Naive thymus-derived CD4-positive, alpha-beta T cell (primary cell): ENCODE measurements at regions not wholly inside any gene's neighbourhood (a gene's known extent, or its start where the extent isn't known, plus 50 kb on each side); places are given as distances from the start of the nearest gene placed in this dataset.

Experiments
- ATAC-seq: fragments of 150-1000 bp; cut with Tn5 transposase; 2 replicates; pipeline ENCODE4 v1.10.0; 2021; ENCODE audit warnings: mild to moderate bottlenecking, moderate library complexity
- CTCF ChIA-PET: fragments of 350-600 bp; sonication (Branson Sonifier 250); formaldehyde crosslinking; loops from one replicate; lab custom pipeline; 2021; ENCODE audit warnings: antibody characterized with exemption; lab: Charles Lee
- POLR2A ChIA-PET: fragments of 350-600 bp; sonication (Branson Sonifier 250); formaldehyde crosslinking; loops from one replicate; lab custom pipeline; 2021; ENCODE audit warnings: antibody characterized with exemption, inconsistent platforms; lab: Charles Lee
- DNase-seq, 9 donors: peaks; one replicate each; pipeline versions ENCODE4 v3.0.0 to v3.0.0-alpha.2; 2020 to 2022; ENCODE audit warnings: mixed read lengths in 1 of 9
- H3K27ac ChIP-seq: one replicate; pipeline ENCODE4 v1.7.0; 2013; ENCODE audit warnings: mild to moderate bottlenecking, low read depth, low read length, moderate library complexity
- H3K27me3 ChIP-seq, 2 donors: one replicate each; pipeline ENCODE4 v1.7.0; 2013; ENCODE audit warnings: low read length in 2 of 2, mild to moderate bottlenecking in 2 of 2, moderate library complexity in 2 of 2; ENCODE audit not compliant: control insufficient read depth in 2 of 2, insufficient read depth in 2 of 2
- H3K36me3 ChIP-seq, 3 experiments: 1 replicate in 2 of 3; 2 replicates in 1 of 3; pipeline ENCODE4 v1.7.0; 2013; ENCODE audit warnings: low read length in 3 of 3, mild to moderate bottlenecking in 3 of 3, moderate library complexity in 1 of 3; ENCODE audit not compliant: insufficient read depth in 3 of 3, control insufficient read depth in 2 of 3
- H3K4me1 ChIP-seq, 2 donors: one replicate each; pipeline ENCODE4 v1.7.0; 2013; ENCODE audit warnings: low read length in 2 of 2, mild to moderate bottlenecking in 2 of 2, moderate library complexity in 1 of 2; ENCODE audit not compliant: control insufficient read depth in 2 of 2, insufficient read depth in 2 of 2
- H3K4me3 ChIP-seq: 2 replicates; pipeline ENCODE4 v1.7.0; 2013; ENCODE audit warnings: mild to moderate bottlenecking, low read length
- H3K9me3 ChIP-seq, 3 experiments: 1 replicate in 2 of 3; 2 replicates in 1 of 3; pipeline ENCODE4 v1.7.0; 2013; ENCODE audit warnings: low read length in 3 of 3; ENCODE audit not compliant: control insufficient read depth in 2 of 3
- H3K27ac Mint-ChIP-seq, 9 donors: one replicate each; pipeline ENCODE4 v1.8.0; 2020 to 2022; ENCODE audit warnings: mixed read lengths in 9 of 9, mild to moderate bottlenecking in 8 of 9, moderate library complexity in 5 of 9, inconsistent platforms in 2 of 9
- H3K27me3 Mint-ChIP-seq, 5 donors: one replicate each; pipeline ENCODE4 v1.8.0; 2021 to 2022; ENCODE audit warnings: mixed read lengths in 5 of 5, mild to moderate bottlenecking in 1 of 5
- H3K36me3 Mint-ChIP-seq, 5 donors: one replicate each; pipeline ENCODE4 v1.8.0; 2020 to 2022; ENCODE audit warnings: mixed read lengths in 5 of 5, mild to moderate bottlenecking in 3 of 5, inconsistent platforms in 1 of 5
- H3K4me1 Mint-ChIP-seq, 7 donors: one replicate each; pipeline ENCODE4 v1.8.0; 2020 to 2022; ENCODE audit warnings: mixed read lengths in 7 of 7, mild to moderate bottlenecking in 3 of 7, inconsistent platforms in 1 of 7
- H3K4me3 Mint-ChIP-seq, 10 donors: one replicate each; pipeline ENCODE4 v1.8.0; 2020 to 2022; ENCODE audit warnings: mild to moderate bottlenecking in 10 of 10, mixed read lengths in 10 of 10, moderate library complexity in 6 of 10, inconsistent platforms in 2 of 10
- H3K9me3 Mint-ChIP-seq, 11 donors: one replicate each; pipeline ENCODE4 v1.8.0; 2020 to 2022; ENCODE audit warnings: mixed read lengths in 11 of 11, mild to moderate bottlenecking in 4 of 11, inconsistent platforms in 1 of 11, moderate library complexity in 1 of 11
- intact Hi-C, 2 donors: fragments of 100-400 bp; cut with micrococcal nuclease; formaldehyde crosslinking; loops; one replicate each; pipeline ENCODE4 v1.15.1; 2023

DNA sequence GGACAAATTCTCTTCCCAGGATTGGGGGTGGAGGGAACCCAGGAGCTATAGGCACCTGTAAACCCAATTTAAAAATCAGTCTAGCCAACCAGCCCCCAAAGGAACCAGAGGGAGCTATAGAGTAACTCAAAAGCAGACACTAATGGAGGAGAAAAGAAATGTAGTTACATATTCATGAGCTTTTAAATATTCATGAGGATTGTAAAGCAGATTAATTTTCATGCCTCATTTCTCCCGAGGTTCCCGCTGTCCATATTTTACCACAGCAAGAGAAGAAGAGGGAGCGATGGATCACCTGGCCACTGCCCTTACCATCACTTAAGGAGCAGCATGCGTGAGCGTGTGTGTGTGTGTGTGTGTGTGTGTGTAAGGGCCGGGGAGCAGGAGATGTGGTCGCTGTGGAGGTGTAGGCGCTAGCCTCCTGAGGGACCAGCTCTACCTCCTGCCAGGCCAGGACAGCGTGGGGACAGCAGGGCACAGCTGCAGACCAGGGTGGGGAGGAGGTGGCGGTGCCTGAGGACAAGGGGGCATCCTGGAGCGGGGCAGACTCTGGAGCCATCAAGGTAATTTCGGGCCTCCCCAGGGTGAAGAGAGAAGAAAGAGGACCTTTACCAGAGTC, 100.7 kb upstream of the THY1 start:
- no peaks in the 10 kb centered on the region for H3K4me1 ChIP-seq
- no peaks in the 10 kb centered on the region for H3K36me3 ChIP-seq
- Mint-ChIP-seq H3K27me3 (peaks cover 0 to 12% (median 8%) of the 10 kb centered on the region in 5 donors), H3K4me1 (peaks cover 0 to 7% (median 0%) of the 10 kb centered on the region in 7 donors), H3K27ac (no peak overlapping the region), H3K9me3 (peaks cover 0 to 4% (median 0%) of the 10 kb centered on the region in 11 donors), H3K36me3 (no peaks in the 10 kb centered on the region), H3K4me3 (no peak overlapping the region)
- ChIA-PET CTCF (no interaction called here), POLR2A (no interaction called here)
- H3K4me3 ChIP-seq = no peak overlapping the region
- H3K27ac ChIP-seq = no peak overlapping the region
- ATAC-seq = no peak
- H3K27me3 ChIP-seq = no peaks in the 10 kb centered on the region
- intact Hi-C loops = no loop called here
- DNase-seq = no peak
- no peaks in the 10 kb centered on the region for H3K9me3 ChIP-seq

DNA sequence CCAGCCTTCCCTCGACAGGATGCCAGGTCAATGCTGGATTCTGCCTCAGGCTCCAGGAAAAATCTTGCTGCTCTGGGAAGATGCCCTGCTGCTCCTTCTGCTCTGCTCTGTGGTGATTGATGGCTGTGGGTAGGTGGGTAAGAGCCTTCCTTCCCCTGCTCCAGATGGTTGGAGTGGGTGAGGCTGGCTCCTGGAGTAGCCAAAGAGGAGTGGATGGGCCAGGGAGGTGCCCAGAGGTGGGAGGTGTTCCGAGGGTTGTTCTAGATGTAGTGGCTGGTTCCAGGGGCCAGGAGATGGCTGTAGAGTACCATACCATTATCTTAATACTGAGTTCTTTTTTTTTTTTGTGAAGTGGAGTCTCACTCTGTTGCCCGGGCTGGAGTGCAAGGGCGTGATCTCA, 99.6 kb upstream of the THY1 start:
- no peak for DNase-seq
- Histone ChIP-seq H3K27me3 (no peaks in the 10 kb centered on the region), H3K4me1 (no peaks in the 10 kb centered on the region), H3K9me3 (no peaks in the 10 kb centered on the region), H3K36me3 (no peaks in the 10 kb centered on the region), H3K27ac (no peak overlapping the region), H3K4me3 (no peak overlapping the region)
- CTCF ChIA-PET = no interaction called here
- Mint-ChIP-seq H3K36me3 (no peaks in the 10 kb centered on the region), H3K9me3 (peaks cover 0 to 4% (median 0%) of the 10 kb centered on the region in 11 donors), H3K27ac (no peak overlapping the region), H3K4me3 (no peak overlapping the region), H3K4me1 (peaks cover 0 to 6% (median 0%) of the 10 kb centered on the region in 7 donors), H3K27me3 (peaks cover 0 to 17% (median 8%) of the 10 kb centered on the region in 5 donors)
- POLR2A ChIA-PET = no interaction called here
- intact Hi-C loops = no loop called here
- ATAC-seq = no peak

GRCh38 chr11:119521551-119521950, 98.6 kb upstream of the THY1 start:
- Mint-ChIP-seq H3K27ac (no peak overlapping the region), H3K36me3 (no peaks in the 10 kb centered on the region), H3K9me3 (peaks cover 0 to 4% (median 0%) of the 10 kb centered on the region in 11 donors), H3K4me3 (no peak overlapping the region), H3K4me1 (peaks cover 0 to 6% (median 0%) of the 10 kb centered on the region in 7 donors), H3K27me3 (peaks cover 0 to 17% (median 10%) of the 10 kb centered on the region in 5 donors)
- Histone ChIP-seq H3K27ac (no peak overlapping the region), H3K4me1 (no peaks in the 10 kb centered on the region), H3K36me3 (no peaks in the 10 kb centered on the region), H3K4me3 (no peak overlapping the region), H3K27me3 (no peaks in the 10 kb centered on the region), H3K9me3 (no peaks in the 10 kb centered on the region)
- ChIA-PET CTCF (no interaction called here), POLR2A (no interaction called here)
- intact Hi-C loops = no loop called here
- no peak for ATAC-seq
- no peak for DNase-seq

DNA sequence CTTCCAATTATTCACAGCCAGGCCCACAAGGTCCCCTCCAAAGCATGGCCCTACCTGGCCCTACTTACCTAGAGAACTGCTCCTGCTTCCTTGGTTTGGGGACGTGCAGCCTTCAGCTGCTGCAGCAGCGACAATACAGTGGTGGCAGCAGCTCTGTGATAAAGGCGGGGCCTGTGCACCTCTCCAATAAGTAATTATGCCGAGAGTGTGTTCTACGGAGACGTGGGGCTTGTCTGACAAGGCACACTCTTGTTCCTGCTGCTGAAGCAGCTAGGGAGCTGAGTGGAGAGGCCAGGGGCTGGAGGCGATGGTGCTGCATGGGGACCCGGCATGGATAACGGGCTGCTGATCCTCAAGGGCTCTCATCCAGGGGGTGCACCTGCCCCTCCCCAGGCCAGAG, 98.0 kb upstream of the THY1 start:
- no peaks in the 10 kb centered on the region for H3K27me3 ChIP-seq
- no peaks in the 10 kb centered on the region for H3K4me1 ChIP-seq
- no peaks in the 10 kb centered on the region for H3K36me3 ChIP-seq
- CTCF ChIA-PET = no interaction called here
- DNase-seq = no peak
- peaks cover 0 to 4% (median 0%) of the 10 kb centered on the region in 11 donors for H3K9me3 Mint-ChIP-seq
- H3K27me3 Mint-ChIP-seq = peaks cover 0 to 17% (median 12%) of the 10 kb centered on the region in 5 donors
- peak overlapping the region in 1 of 9 donors; percentile 68 for H3K27ac Mint-ChIP-seq
- H3K36me3 Mint-ChIP-seq = no peaks in the 10 kb centered on the region
- no peaks in the 10 kb centered on the region for H3K9me3 ChIP-seq
- POLR2A ChIA-PET = no interaction called here
- ATAC-seq = no peak
- H3K4me1 Mint-ChIP-seq = peaks cover 0 to 6% (median 0%) of the 10 kb centered on the region in 7 donors
- intact Hi-C loops = no loop called here
- H3K4me3 ChIP-seq = no peak overlapping the region
- no peak overlapping the region for H3K27ac ChIP-seq
- H3K4me3 Mint-ChIP-seq = no peak overlapping the region

GRCh38 chr11:119520400-119520799, 97.4 kb upstream of the THY1 start:
- CTCF ChIA-PET = no interaction called here
- H3K9me3 ChIP-seq = no peaks in the 10 kb centered on the region

DNA sequence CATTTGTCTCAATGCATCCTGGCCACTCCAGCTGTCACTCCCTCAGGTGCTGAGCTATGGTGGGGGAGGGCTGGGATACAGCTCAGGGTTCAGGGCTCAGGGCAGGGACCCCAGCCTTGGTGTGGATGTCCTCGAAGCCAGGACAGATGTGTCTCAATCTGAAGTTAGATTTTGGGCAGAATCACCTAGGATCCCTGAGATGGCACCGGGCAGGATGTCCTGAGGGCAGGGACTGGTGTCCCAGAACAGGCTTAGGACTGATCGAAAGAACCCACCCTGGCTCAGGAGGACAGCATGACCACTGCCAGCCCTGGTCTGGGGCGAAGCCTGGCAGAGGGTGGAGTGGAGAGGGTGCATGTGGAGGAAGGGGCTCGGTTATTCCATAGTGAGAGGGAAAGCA, 96.8 kb upstream of the THY1 start:
- Mint-ChIP-seq H3K27me3 (peaks cover 0 to 17% (median 12%) of the 10 kb centered on the region in 5 donors), H3K4me3 (no peak overlapping the region), H3K9me3 (peaks cover 0 to 4% (median 0%) of the 10 kb centered on the region in 11 donors), H3K27ac (no peak overlapping the region), H3K4me1 (peaks cover 0 to 4% (median 0%) of the 10 kb centered on the region in 7 donors), H3K36me3 (no peaks in the 10 kb centered on the region)
- ChIA-PET POLR2A (no interaction called here), CTCF (no interaction called here)
- Histone ChIP-seq H3K4me3 (no peak overlapping the region), H3K4me1 (no peaks in the 10 kb centered on the region), H3K9me3 (no peaks in the 10 kb centered on the region), H3K36me3 (no peaks in the 10 kb centered on the region), H3K27me3 (no peaks in the 10 kb centered on the region), H3K27ac (no peak overlapping the region)
- intact Hi-C loops = no loop called here
- DNase-seq = no peak
- no peak for ATAC-seq

More at GRCh38 chr11:119520400-119520799, 97.4 kb upstream of the THY1 start:
- H3K27me3 ChIP-seq = no peaks in the 10 kb centered on the region
- no peaks in the 10 kb centered on the region for H3K36me3 ChIP-seq
- intact Hi-C loops = no loop called here
- POLR2A ChIA-PET = no interaction called here
- ATAC-seq = no peak
- no peaks in the 10 kb centered on the region for H3K4me1 ChIP-seq
- DNase-seq = no peak
- Mint-ChIP-seq H3K36me3 (no peaks in the 10 kb centered on the region), H3K4me1 (peaks cover 0 to 6% (median 0%) of the 10 kb centered on the region in 7 donors), H3K27ac (no peak overlapping the region), H3K27me3 (peaks cover 0 to 17% (median 12%) of the 10 kb centered on the region in 5 donors), H3K4me3 (no peak overlapping the region), H3K9me3 (peaks cover 0 to 4% (median 0%) of the 10 kb centered on the region in 11 donors)
- H3K4me3 ChIP-seq = no peak overlapping the region
- no peak overlapping the region for H3K27ac ChIP-seq
